ENCODE measurements at regions not wholly inside any gene's neighbourhood (a gene's known extent, or its start where the extent isn't known, plus 50 kb on each side); places are given as distances from the start of the nearest gene placed in this dataset.

DNA sequence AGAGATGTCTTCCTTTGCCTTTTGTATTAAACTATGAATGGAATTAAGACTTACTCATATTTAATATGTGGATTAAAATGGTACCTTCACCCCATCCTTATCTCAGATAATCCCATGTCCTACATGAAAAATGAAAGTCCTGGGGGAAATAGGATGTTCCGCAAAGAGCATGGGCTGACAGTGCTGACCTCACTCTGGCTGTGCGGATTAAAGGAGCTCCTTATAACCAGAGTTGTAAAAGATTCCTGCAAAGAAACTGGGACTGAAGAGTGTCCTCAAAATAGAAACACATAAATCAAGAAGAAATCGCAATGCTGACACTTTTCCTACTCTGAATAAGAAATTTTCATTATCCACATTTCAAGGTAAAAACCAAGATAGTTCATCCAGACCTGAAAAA lies 384.5 kb downstream of the LIG4 start (continued):
- TF ChIP-seq HDAC8 (tag; IDR thresholded peaks at IDR 0.05), result no peak
- TF ChIP-seq XRCC4 (IDR thresholded peaks at IDR 0.05; ENCODE audit: extremely low read depth, insufficient read depth, insufficient read length), result no peak
- TF ChIP-seq NFYB (IDR thresholded peaks at IDR 0.05; ENCODE audit: extremely low read depth, insufficient read length), result no peak
- no peak for TF ChIP-seq HEY1 (CRISPR knock-in tag; IDR thresholded peaks at IDR 0.05; ENCODE audit: borderline replicate concordance)
- no peak for TF ChIP-seq ZNF197 (CRISPR knock-in tag; IDR thresholded peaks at IDR 0.05; ENCODE audit: low read depth)
- TF ChIP-seq NFE2L1 (tag; IDR thresholded peaks at IDR 0.05; ENCODE audit: borderline replicate concordance, low read depth), result no peak

DNA sequence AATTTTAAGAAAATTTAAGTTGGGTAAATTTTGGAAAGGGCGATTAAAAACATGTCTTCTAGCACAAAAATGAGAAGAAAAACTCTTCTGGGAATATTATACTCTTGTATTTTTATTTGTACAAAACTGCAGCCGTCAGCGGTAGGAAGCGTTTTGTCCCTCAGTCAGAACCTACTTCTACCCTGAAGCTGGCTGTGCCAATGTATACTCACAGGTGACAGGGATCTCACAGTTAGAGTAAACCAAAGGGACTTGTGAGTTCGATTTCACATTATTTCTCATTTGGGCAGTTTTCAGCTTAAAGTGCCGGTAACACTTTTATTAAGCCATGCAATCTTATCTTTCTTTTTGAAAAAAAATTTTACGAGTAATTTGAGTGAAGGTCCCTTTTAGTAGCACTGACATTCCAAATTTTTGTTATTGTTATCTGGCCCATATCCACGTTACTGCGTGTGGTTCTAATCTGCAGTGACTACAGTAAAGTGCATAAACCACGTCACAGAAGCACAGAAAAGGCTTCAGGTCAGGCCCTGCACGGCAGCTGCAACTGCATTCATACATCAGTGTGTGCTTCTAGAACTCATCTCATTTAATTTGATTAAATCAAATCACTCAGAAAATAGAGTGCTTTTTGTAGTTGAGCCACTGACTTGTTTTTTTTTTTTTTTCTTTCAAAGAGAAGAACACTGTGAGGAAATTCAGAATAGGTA lies 387.3 kb downstream of the LIG4 start:
- Histone ChIP-seq H4K20me1 (replicated peaks; ENCODE audit: control insufficient read depth, insufficient read depth, low read length) (no peaks in the 10 kb centered on the region), H3K4me2 (ENCODE audit: insufficient read depth, low read length) (no peak overlapping the region), H3K36me3 (ENCODE audit: control insufficient read depth, insufficient read depth, low read length) (no peaks in the 10 kb centered on the region), H3K4me1 (replicated peaks in 1 of 2; ENCODE audit: control insufficient read depth in 2 of 2, insufficient read depth in 2 of 2, low read length in 2 of 2) (no peaks in the 10 kb centered on the region), H3K27ac (ENCODE audit: extremely low read depth, low read depth, low read length) (no peak overlapping the region), H3K79me2 (ENCODE audit: control insufficient read depth, insufficient read depth, low read length) (no peaks in the 10 kb centered on the region), H3K4me3 (no peak overlapping the region), H3K9me1 (ENCODE audit: control insufficient read depth, insufficient read depth, low read length) (no peaks in the 10 kb centered on the region), H2AFZ (ENCODE audit: low read depth, low read length) (no peak overlapping the region), H3K9me3 (replicated peaks; ENCODE audit: control insufficient read depth, insufficient read depth, low read depth, low read length) (no peaks in the 10 kb centered on the region), H3K27me3 (ENCODE audit: control insufficient read depth in 2 of 2, insufficient read depth in 2 of 2, low read length in 2 of 2) (no peaks in the 10 kb centered on the region), H3K9ac (ENCODE audit: insufficient read depth in 1 of 2, low read depth in 2 of 2, low read length in 2 of 2) (no peak overlapping the region)
- DNase-seq (ENCODE audit: extremely low read depth in 1 of 4, low spot score in 3 of 4) (no peak), FAIRE-seq (no peak), ATAC-seq (no peak)
- no TSS peak for BruUV-seq (replicated peaks)
- intact Hi-C loops (cut with micrococcal nuclease), result no loop called here
- CTCF ChIA-PET (ENCODE audit: low intra/inter-chr PET ratio), result no interaction called here
- in situ Hi-C loops (cut with MboI), result no loop called here
- 2% methylated on average over 10 of the region's 11 CpGs for WGBS (ENCODE audit: insufficient coverage, low coverage, missing lambda C conversion rate)
- POLR2A ChIA-PET, result no interaction called here
- TF ChIP-seq SREBF2 (CRISPR knock-in tag; IDR thresholded peaks at IDR 0.05) (no peak), STAT5B (CRISPR knock-in tag; IDR thresholded peaks at IDR 0.05) (no peak), NFATC3 (IDR thresholded peaks at IDR 0.05) (no peak), KAT8 (IDR thresholded peaks at IDR 0.05; ENCODE audit: low read depth) (no peak), RAD51 (IDR thresholded peaks at IDR 0.05; ENCODE audit: borderline replicate concordance, low read depth) (no peak), ZNF431 (CRISPR knock-in tag; IDR thresholded peaks at IDR 0.05) (no peak)
- TF ChIP-seq, protein P1, sequence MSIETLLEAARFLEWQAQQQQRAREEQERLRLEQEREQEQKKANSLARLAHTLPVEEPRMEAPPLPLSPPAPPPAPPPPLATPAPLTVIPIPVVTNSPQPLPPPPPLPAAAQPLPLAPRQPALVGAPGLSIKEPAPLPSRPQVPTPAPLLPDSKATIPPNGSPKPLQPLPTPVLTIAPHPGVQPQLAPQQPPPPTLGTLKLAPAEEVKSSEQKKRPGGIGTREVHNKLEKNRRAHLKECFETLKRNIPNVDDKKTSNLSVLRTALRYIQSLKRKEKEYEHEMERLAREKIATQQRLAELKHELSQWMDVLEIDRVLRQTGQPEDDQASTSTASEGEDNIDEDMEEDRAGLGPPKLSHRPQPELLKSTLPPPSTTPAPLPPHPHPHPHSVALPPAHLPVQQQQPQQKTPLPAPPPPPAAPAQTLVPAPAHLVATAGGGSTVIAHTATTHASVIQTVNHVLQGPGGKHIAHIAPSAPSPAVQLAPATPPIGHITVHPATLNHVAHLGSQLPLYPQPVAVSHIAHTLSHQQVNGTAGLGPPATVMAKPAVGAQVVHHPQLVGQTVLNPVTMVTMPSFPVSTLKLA (conservative IDR thresholded peaks at IDR 0.05), result no peak
- TF ChIP-seq, protein P2, sequence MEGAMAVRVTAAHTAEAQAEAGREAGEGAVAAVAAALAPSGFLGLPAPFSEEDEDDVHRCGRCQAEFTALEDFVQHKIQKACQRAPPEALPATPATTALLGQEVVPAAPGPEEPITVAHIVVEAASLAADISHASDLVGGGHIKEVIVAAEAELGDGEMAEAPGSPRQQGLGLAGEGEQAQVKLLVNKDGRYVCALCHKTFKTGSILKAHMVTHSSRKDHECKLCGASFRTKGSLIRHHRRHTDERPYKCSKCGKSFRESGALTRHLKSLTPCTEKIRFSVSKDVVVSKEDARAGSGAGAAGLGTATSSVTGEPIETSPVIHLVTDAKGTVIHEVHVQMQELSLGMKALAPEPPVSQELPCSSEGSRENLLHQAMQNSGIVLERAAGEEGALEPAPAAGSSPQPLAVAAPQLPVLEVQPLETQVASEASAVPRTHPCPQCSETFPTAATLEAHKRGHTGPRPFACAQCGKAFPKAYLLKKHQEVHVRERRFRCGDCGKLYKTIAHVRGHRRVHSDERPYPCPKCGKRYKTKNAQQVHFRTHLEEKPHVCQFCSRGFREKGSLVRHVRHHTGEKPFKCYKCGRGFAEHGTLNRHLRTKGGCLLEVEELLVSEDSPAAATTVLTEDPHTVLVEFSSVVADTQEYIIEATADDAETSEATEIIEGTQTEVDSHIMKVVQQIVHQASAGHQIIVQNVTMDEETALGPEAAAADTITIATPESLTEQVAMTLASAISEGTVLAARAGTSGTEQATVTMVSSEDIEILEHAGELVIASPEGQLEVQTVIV (CRISPR knock-in tag; IDR thresholded peaks at IDR 0.05; ENCODE audit: borderline replicate concordance), result no peak
- TF ChIP-seq, protein P3, sequence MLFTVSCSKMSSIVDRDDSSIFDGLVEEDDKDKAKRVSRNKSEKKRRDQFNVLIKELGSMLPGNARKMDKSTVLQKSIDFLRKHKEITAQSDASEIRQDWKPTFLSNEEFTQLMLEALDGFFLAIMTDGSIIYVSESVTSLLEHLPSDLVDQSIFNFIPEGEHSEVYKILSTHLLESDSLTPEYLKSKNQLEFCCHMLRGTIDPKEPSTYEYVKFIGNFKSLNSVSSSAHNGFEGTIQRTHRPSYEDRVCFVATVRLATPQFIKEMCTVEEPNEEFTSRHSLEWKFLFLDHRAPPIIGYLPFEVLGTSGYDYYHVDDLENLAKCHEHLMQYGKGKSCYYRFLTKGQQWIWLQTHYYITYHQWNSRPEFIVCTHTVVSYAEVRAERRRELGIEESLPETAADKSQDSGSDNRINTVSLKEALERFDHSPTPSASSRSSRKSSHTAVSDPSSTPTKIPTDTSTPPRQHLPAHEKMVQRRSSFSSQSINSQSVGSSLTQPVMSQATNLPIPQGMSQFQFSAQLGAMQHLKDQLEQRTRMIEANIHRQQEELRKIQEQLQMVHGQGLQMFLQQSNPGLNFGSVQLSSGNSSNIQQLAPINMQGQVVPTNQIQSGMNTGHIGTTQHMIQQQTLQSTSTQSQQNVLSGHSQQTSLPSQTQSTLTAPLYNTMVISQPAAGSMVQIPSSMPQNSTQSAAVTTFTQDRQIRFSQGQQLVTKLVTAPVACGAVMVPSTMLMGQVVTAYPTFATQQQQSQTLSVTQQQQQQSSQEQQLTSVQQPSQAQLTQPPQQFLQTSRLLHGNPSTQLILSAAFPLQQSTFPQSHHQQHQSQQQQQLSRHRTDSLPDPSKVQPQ (CRISPR knock-in tag; IDR thresholded peaks at IDR 0.05; ENCODE audit: borderline replicate concordance), result no peak

Data from K562 (cell line).